ENCODE measurements at regions not wholly inside any gene's neighbourhood (a gene's known extent, or its start where the extent isn't known, plus 50 kb on each side); places are given as distances from the start of the nearest gene placed in this dataset.

DNA sequence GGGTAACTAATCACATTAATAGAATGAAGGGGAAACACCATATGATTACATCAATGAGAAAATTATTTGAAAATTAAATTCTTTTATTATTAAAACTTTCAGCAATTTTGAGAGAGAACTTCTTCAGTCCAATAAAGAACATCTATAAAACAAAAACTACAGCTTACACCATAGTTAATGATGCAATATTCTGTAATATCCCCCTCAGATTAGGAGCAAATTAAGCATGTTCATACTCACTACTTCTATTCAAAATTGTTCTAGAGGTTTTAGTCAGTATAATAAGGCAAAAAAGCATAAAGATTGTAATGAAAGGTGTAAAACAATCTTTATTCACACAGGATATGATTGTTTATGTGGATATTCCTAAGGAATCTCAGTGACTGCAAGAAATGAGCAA lies 465.4 kb downstream of the CD109 start:
- TF ChIP-seq ARNTL (CRISPR knock-in tag; IDR thresholded peaks at IDR 0.05; ENCODE audit: borderline replicate concordance, low read depth) (no peak), ESRRG (CRISPR knock-in tag; IDR thresholded peaks at IDR 0.05) (no peak), ZC3H10 (CRISPR knock-in tag; IDR thresholded peaks at IDR 0.05) (no peak), ZFP30 (CRISPR knock-in tag; IDR thresholded peaks at IDR 0.05) (no peak), GLIS3 (CRISPR knock-in tag; IDR thresholded peaks at IDR 0.05) (no peak), POU6F1 (CRISPR knock-in tag; IDR thresholded peaks at IDR 0.05; ENCODE audit: borderline replicate concordance, low read depth) (no peak)
- ATAC-seq: no peak

DNA sequence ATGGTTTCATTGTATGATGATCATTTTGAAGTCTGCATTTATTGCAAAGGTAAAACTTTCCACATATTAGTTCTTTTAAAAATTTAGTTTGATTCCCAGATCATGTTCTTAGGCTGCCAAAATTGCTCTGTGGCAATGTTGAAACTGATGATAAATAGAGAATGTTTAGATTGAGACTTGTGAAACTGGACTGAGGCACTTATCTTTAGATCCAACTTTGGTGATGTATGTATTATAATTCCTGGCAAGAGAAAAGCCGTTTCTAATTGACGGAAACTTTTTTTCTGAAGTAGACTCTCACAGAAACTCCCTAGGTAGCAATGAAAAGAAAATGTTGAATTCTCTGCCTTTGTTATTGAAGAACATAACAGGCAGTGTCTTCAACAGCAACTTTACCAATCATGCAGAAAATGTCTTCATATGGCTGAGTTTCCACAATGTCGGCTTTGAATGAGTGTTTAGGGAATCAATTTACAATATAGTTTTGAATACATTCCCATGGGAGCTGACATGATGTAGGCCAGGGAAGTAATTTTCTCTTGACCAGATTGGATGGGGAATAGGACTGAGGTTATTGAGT lies 456.2 kb downstream of the CD109 start:
- TF ChIP-seq ZNF565 (CRISPR knock-in tag; conservative IDR thresholded peaks at IDR 0.05; ENCODE audit: low read depth): no peak
- TF ChIP-seq, protein P1, sequence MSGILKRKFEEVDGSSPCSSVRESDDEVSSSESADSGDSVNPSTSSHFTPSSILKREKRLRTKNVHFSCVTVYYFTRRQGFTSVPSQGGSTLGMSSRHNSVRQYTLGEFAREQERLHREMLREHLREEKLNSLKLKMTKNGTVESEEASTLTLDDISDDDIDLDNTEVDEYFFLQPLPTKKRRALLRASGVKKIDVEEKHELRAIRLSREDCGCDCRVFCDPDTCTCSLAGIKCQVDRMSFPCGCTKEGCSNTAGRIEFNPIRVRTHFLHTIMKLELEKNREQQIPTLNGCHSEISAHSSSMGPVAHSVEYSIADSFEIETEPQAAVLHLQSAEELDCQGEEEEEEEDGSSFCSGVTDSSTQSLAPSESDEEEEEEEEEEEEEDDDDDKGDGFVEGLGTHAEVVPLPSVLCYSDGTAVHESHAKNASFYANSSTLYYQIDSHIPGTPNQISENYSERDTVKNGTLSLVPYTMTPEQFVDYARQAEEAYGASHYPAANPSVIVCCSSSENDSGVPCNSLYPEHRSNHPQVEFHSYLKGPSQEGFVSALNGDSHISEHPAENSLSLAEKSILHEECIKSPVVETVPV (CRISPR knock-in tag; IDR thresholded peaks at IDR 0.05): no peak
- TF ChIP-seq ZFP30 (CRISPR knock-in tag; IDR thresholded peaks at IDR 0.05): no peak
- no peak for TF ChIP-seq ISL1 (CRISPR knock-in tag; IDR thresholded peaks at IDR 0.05)
- no peak for TF ChIP-seq ZNF70 (CRISPR knock-in tag; IDR thresholded peaks at IDR 0.05)
- ATAC-seq: no peak

- TF ChIP-seq ISL1 (CRISPR knock-in tag; IDR thresholded peaks at IDR 0.05) (no peak), OSR1 (CRISPR knock-in tag; IDR thresholded peaks at IDR 0.05) (no peak), TOX (CRISPR knock-in tag; IDR thresholded peaks at IDR 0.05; ENCODE audit: borderline replicate concordance) (no peak), ZNF8 (CRISPR knock-in tag; IDR thresholded peaks at IDR 0.05) (no peak), ESRRG (CRISPR knock-in tag; IDR thresholded peaks at IDR 0.05) (no peak), ZFP3 (CRISPR knock-in tag; IDR thresholded peaks at IDR 0.05) (no peak), PPARA (CRISPR knock-in tag; IDR thresholded peaks at IDR 0.05; ENCODE audit: borderline replicate concordance) (no peak), POU6F1 (CRISPR knock-in tag; IDR thresholded peaks at IDR 0.05; ENCODE audit: borderline replicate concordance, low read depth) (no peak), CSDC2 (CRISPR knock-in tag; IDR thresholded peaks at IDR 0.05) (no peak), ZC3H10 (CRISPR knock-in tag; IDR thresholded peaks at IDR 0.05) (no peak), GLIS3 (CRISPR knock-in tag; IDR thresholded peaks at IDR 0.05) (no peak), BACH2 (CRISPR knock-in tag; IDR thresholded peaks at IDR 0.05; ENCODE audit: borderline replicate concordance) (no peak), SNAI2 (CRISPR knock-in tag; IDR thresholded peaks at IDR 0.05) (no peak)
- TF ChIP-seq, protein P2, sequence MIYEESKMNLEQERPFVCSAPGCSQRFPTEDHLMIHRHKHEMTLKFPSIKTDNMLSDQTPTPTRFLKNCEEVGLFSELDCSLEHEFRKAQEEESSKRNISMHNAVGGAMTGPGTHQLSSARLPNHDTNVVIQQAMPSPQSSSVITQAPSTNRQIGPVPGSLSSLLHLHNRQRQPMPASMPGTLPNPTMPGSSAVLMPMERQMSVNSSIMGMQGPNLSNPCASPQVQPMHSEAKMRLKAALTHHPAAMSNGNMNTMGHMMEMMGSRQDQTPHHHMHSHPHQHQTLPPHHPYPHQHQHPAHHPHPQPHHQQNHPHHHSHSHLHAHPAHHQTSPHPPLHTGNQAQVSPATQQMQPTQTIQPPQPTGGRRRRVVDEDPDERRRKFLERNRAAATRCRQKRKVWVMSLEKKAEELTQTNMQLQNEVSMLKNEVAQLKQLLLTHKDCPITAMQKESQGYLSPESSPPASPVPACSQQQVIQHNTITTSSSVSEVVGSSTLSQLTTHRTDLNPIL (CRISPR knock-in tag; IDR thresholded peaks at IDR 0.05; ENCODE audit: low read depth): no peak
- TF ChIP-seq, protein P1 (CRISPR knock-in tag; IDR thresholded peaks at IDR 0.05): no peak
- TF ChIP-seq, protein P3, sequence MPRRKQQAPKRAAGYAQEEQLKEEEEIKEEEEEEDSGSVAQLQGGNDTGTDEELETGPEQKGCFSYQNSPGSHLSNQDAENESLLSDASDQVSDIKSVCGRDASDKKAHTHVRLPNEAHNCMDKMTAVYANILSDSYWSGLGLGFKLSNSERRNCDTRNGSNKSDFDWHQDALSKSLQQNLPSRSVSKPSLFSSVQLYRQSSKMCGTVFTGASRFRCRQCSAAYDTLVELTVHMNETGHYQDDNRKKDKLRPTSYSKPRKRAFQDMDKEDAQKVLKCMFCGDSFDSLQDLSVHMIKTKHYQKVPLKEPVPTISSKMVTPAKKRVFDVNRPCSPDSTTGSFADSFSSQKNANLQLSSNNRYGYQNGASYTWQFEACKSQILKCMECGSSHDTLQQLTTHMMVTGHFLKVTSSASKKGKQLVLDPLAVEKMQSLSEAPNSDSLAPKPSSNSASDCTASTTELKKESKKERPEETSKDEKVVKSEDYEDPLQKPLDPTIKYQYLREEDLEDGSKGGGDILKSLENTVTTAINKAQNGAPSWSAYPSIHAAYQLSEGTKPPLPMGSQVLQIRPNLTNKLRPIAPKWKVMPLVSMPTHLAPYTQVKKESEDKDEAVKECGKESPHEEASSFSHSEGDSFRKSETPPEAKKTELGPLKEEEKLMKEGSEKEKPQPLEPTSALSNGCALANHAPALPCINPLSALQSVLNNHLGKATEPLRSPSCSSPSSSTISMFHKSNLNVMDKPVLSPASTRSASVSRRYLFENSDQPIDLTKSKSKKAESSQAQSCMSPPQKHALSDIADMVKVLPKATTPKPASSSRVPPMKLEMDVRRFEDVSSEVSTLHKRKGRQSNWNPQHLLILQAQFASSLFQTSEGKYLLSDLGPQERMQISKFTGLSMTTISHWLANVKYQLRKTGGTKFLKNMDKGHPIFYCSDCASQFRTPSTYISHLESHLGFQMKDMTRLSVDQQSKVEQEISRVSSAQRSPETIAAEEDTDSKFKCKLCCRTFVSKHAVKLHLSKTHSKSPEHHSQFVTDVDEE (CRISPR knock-in tag; IDR thresholded peaks at IDR 0.05): no peak
- ATAC-seq: no peak
These were observed 449.9 kb downstream of the CD109 start for GRCh38 chr6:74145931-74146330.

Data from SK-N-SH treated with all-trans-retinoic acid at 6 μM for 48 hours (cell line).